HL-60 (cell line): ENCODE measurements at regions not wholly inside any gene's neighbourhood (a gene's known extent, or its start where the extent isn't known, plus 50 kb on each side); places are given as distances from the start of the nearest gene placed in this dataset.

Source experiments
- POLR2AphosphoS5 ChIP-seq: IDR thresholded peaks from 2 replicates; pipeline ENCODE4 v1.6.1; 2012; ENCODE audit warnings: low read depth
- TF ChIP-seq, protein P1 (sequence below): IDR thresholded peaks from one replicate; pipeline ENCODE4 v1.5.1; 2011; ENCODE audit warnings: low read length, control low read depth, inconsistent platforms; ENCODE audit not compliant: insufficient read depth

DNA sequence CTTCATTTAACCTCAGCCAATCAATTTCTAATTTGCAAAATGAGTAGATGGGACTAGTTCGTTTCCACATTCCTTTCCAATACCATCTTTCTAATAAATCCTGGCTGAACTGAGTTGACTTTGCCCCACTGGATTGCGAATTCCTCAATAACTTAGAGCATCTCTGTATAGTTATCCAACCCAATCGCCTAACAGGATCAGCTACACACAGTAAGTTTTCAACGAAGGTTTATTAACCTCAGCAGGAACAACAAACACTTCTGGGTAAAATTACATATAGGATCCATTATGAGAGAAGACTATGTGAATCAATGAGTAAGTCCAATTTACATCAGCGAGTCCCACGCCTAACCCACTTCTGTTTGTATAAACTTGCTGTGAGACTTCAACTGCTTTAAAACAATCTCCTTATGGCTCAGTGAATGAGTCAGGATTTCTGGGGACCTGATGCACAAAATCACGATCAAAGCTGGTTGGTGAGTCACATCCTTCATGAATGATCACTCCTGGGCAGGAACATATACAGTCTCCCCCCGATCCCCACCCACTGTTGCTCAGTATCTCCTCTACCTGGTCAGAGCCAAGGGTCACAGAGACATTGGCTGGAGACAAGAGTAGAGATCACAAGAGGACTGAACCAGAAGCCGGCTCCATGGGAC, 142.8 kb downstream of the EDEM1 start:
- TF ChIP-seq, protein P1, sequence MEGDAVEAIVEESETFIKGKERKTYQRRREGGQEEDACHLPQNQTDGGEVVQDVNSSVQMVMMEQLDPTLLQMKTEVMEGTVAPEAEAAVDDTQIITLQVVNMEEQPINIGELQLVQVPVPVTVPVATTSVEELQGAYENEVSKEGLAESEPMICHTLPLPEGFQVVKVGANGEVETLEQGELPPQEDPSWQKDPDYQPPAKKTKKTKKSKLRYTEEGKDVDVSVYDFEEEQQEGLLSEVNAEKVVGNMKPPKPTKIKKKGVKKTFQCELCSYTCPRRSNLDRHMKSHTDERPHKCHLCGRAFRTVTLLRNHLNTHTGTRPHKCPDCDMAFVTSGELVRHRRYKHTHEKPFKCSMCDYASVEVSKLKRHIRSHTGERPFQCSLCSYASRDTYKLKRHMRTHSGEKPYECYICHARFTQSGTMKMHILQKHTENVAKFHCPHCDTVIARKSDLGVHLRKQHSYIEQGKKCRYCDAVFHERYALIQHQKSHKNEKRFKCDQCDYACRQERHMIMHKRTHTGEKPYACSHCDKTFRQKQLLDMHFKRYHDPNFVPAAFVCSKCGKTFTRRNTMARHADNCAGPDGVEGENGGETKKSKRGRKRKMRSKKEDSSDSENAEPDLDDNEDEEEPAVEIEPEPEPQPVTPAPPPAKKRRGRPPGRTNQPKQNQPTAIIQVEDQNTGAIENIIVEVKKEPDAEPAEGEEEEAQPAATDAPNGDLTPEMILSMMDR = no peak
- no peak for TF ChIP-seq POLR2AphosphoS5
